OCI-LY7 (cell line): ENCODE measurements at regions not wholly inside any gene's neighbourhood (a gene's known extent, or its start where the extent isn't known, plus 50 kb on each side); places are given as distances from the start of the nearest gene placed in this dataset.

Experiments
- CTCF ChIP-seq: fragments of 200-600 bp; sonication (generic); conservative IDR thresholded peaks from 2 replicates; pipeline ENCODE4 v1.5.1; 2014; ENCODE audit warnings: mild to moderate bottlenecking, antibody characterized with exemption, low read length, moderate library complexity, mixed read lengths
- EZH2phosphoT487 ChIP-seq: fragments of 200-600 bp; sonication (generic); IDR thresholded peaks from 2 replicates; pipeline ENCODE4 v1.6.1; 2018; ENCODE audit warnings: low read depth, borderline replicate concordance, mild to moderate bottlenecking, mixed run types, antibody characterized with exemption, low read length, moderate library complexity, mixed read lengths

GRCh38 chr7:156145184-156145583 is 332.9 kb upstream of the SHH start:
- TF ChIP-seq CTCF, result no peak
- no peak for TF ChIP-seq EZH2phosphoT487
